ENCODE measurements at regions not wholly inside any gene's neighbourhood (a gene's known extent, or its start where the extent isn't known, plus 50 kb on each side); places are given as distances from the start of the nearest gene placed in this dataset.

- TF ChIP-seq CTCF (conservative IDR thresholded peaks at IDR 0.05; ENCODE audit: control insufficient read depth, insufficient read depth, low read depth, low read length) = no peak
- DNase-seq (ENCODE audit: low read depth) = no peak
- H3K4me3 ChIP-seq (ENCODE audit: control insufficient read depth, low read depth, low read length) = no peak overlapping the region
These were observed 177.1 kb upstream of the PGR start for GRCh38 chr11:101306721-101307120.

GRCh38 chr11:101305496-101305895 is 175.9 kb upstream of the PGR start:
- H3K4me3 ChIP-seq (ENCODE audit: control insufficient read depth, low read depth, low read length) = no peak overlapping the region
- TF ChIP-seq CTCF (conservative IDR thresholded peaks at IDR 0.05; ENCODE audit: control insufficient read depth, insufficient read depth, low read depth, low read length) = no peak
- DNase-seq (ENCODE audit: low read depth) = no peak

GRCh38 chr11:101299210-101299609 is 169.6 kb upstream of the PGR start:
- DNase-seq (ENCODE audit: low read depth) = no peak
- H3K4me3 ChIP-seq (ENCODE audit: control insufficient read depth, low read depth, low read length) = no peak overlapping the region
- no peak for TF ChIP-seq CTCF (conservative IDR thresholded peaks at IDR 0.05; ENCODE audit: control insufficient read depth, insufficient read depth, low read depth, low read length)

DNA sequence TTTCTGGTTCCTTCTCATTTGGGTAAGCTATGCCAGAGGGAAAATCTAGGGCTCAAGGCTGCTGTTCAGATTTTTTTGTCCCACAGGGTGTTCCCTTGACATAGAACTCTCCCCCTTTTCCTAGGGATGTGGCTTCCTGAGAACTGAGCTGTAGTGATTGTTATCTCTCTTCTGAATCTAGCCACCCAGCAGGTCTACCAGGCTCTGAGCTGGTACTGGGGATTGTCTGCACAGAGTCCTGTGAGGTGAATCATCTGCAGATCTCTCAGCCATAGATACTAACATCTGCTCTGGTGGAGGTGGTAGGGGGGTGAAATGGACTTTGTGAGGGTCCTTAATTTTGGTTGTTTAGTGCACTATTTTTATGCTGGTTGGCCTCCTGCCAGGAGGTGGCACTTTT is 167.3 kb upstream of the PGR start:
- TF ChIP-seq CTCF (conservative IDR thresholded peaks at IDR 0.05; ENCODE audit: control insufficient read depth, insufficient read depth, low read depth, low read length) = no peak
- no peak overlapping the region for H3K4me3 ChIP-seq (ENCODE audit: control insufficient read depth, low read depth, low read length)
- no peak for DNase-seq (ENCODE audit: low read depth)

DNA sequence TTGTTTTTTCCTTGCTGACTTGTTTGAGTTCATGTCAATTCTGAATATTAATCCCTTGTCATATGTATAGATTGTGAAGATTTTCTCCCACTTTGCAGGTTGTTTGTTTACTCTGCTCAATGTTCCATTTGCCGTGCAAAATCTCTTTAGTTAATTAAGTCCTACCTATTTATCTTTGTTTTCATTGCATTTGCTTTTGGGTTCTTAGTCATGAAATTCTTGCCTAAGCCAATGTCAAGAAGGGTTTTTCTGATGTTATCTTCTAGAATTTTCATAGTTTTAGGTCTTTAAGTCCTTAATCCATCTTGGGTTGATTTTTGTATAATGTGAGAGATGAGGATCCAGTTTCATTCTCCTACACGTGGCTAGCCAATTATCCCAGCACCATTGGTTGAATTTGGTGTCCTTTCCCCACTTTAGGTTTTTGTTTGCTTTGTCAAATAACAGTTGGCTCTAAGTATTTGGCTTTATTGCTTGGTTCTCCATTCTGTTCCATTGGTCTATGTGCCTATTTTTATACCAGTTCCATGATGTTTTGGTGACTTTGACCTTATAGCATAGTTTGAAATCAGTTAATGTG is 163.1 kb upstream of the PGR start:
- no peak for DNase-seq (ENCODE audit: low read depth)
- no peak overlapping the region for H3K4me3 ChIP-seq (ENCODE audit: control insufficient read depth, low read depth, low read length)
- no peak for TF ChIP-seq CTCF (conservative IDR thresholded peaks at IDR 0.05; ENCODE audit: control insufficient read depth, insufficient read depth, low read depth, low read length)

DNA sequence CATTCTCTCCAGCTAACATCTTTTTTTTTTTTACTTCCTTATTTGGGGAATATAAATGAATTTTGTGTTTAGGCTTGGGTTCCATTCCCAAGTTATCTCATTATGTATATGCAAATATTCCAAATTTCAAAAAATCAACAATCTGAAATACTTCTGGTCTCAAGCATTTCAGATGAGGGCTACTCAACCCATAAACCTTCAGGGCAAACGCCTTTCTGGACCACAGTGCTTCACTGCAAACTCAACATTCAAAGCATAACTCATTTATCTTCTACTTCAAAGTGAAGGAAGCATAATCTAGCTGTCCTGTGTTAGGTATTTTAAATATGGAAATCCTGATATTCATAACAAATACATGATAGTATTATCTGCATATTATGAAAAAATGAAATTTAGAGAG is 161.7 kb upstream of the PGR start:
- TF ChIP-seq CTCF (conservative IDR thresholded peaks at IDR 0.05; ENCODE audit: control insufficient read depth, insufficient read depth, low read depth, low read length) = no peak
- H3K4me3 ChIP-seq (ENCODE audit: control insufficient read depth, low read depth, low read length) = no peak overlapping the region
- no peak for DNase-seq (ENCODE audit: low read depth)

- TF ChIP-seq CTCF (conservative IDR thresholded peaks at IDR 0.05; ENCODE audit: control insufficient read depth, insufficient read depth, low read depth, low read length) = no peak
- no peak overlapping the region for H3K4me3 ChIP-seq (ENCODE audit: control insufficient read depth, low read depth, low read length)
- no peak for DNase-seq (ENCODE audit: low read depth)
These were observed 158.8 kb upstream of the PGR start for GRCh38 chr11:101288392-101288791.
